B cell (primary cell): ENCODE measurements at regions not wholly inside any gene's neighbourhood (a gene's known extent, or its start where the extent isn't known, plus 50 kb on each side); places are given as distances from the start of the nearest gene placed in this dataset.

ENCODE experiments used
- ATAC-seq: fragments of 200-7000 bp; cut with Tn5 transposase; one replicate; pipeline ENCODE4 v1.10.0; 2021; ENCODE audit warnings: low read depth, mild to moderate bottlenecking, moderate number of reproducible peaks, moderate library complexity
- CTCF ChIA-PET: fragments of 350-600 bp; sonication (Branson Sonifier 250); formaldehyde crosslinking; loops from one replicate; lab custom pipeline; 2021; ENCODE audit warnings: antibody characterized with exemption, inconsistent platforms; lab: Charles Lee
- POLR2A ChIA-PET: fragments of 350-600 bp; sonication (Branson Sonifier 250); formaldehyde crosslinking; loops from one replicate; lab custom pipeline; 2021; ENCODE audit warnings: antibody characterized with exemption; lab: Charles Lee
- DNase-seq: peaks from one replicate; pipeline ENCODE4 v3.0.0; 2013
- H2AFZ ChIP-seq: 2 replicates; pipeline ENCODE4 v1.6.1; 2012; ENCODE audit warnings: mild to moderate bottlenecking, low read depth, low read length; ENCODE audit not compliant: insufficient read depth, poor library complexity, severe bottlenecking
- H3K27ac ChIP-seq, 2 donors: 1 replicate in 1 of 2; 2 replicates in 1 of 2; pipeline ENCODE4 v1.5.1; 2012 to 2013; ENCODE audit warnings: low read length in 2 of 2, mild to moderate bottlenecking in 2 of 2, moderate library complexity in 1 of 2
- H3K27me3 ChIP-seq, 4 experiments: fragments of 200-600 bp in 1 of 4; sonication (generic) in 1 of 4; replicated peaks in 1 of 4; 1 replicate in 2 of 4; 2 replicates in 2 of 4; pipeline versions ENCODE4 v1.6.1 to v1.7.0; 2013 to 2016; ENCODE audit warnings: low read length in 3 of 4, mild to moderate bottlenecking in 2 of 4, mixed read lengths in 1 of 4, moderate library complexity in 1 of 4; ENCODE audit not compliant: insufficient read depth in 4 of 4, control insufficient read depth in 3 of 4; ENCODE audit errors: control extremely low read depth in 1 of 4
- H3K36me3 ChIP-seq, 2 experiments: replicated peaks in 1 of 2; 1 replicate in 1 of 2; 2 replicates in 1 of 2; pipeline versions ENCODE4 v1.6.1 to v1.7.1; 2013; ENCODE audit warnings: low read length in 1 of 2; ENCODE audit not compliant: insufficient read depth in 2 of 2, control insufficient read depth in 1 of 2; ENCODE audit errors: control extremely low read depth in 1 of 2, extremely low read depth in 1 of 2
- H3K4me1 ChIP-seq, 2 donors: fragments of 200-600 bp in 1 of 2; sonication (generic) in 1 of 2; 1 replicate in 1 of 2; 2 replicates in 1 of 2; pipeline versions ENCODE4 v1.5.1 to v1.6.1; 2013 to 2017; ENCODE audit warnings: low read length in 2 of 2; ENCODE audit not compliant: control insufficient read depth in 2 of 2, insufficient read depth in 2 of 2
- H3K4me2 ChIP-seq: replicated peaks from 2 replicates; pipeline ENCODE3; 2012; ENCODE audit warnings: mild to moderate bottlenecking, low read depth, low read length; ENCODE audit not compliant: poor library complexity, severe bottlenecking
- H3K4me3 ChIP-seq, 5 experiments: fragments of 200-600 bp in 1 of 5; sonication (generic) in 1 of 5; 1 replicate in 3 of 5; 2 replicates in 2 of 5; pipeline versions ENCODE4 v1.5.1 to v1.7.0; 2011 to 2016; ENCODE audit warnings: low read length in 4 of 5, mild to moderate bottlenecking in 4 of 5, low read depth in 2 of 5, control low read depth in 1 of 5, moderate library complexity in 1 of 5; ENCODE audit not compliant: insufficient read depth in 1 of 5; ENCODE audit errors: control extremely low read depth in 1 of 5, extremely low read depth in 1 of 5
- H3K79me2 ChIP-seq: fragments of 200-600 bp; sonication (generic); one replicate; pipeline ENCODE4 v1.6.0; 2016; ENCODE audit warnings: low read length; ENCODE audit not compliant: control insufficient read depth, insufficient read depth
- H3K9ac ChIP-seq: fragments of 200-600 bp; sonication (generic); 2 replicates; pipeline ENCODE4 v1.6.1; 2017; ENCODE audit warnings: mild to moderate bottlenecking, low read length, moderate library complexity
- H3K9me3 ChIP-seq, 3 donors: one replicate each; pipeline versions ENCODE4 v1.6.1 to v1.7.1; 2013; ENCODE audit warnings: low read length in 2 of 3; ENCODE audit not compliant: control insufficient read depth in 2 of 3, insufficient read depth in 1 of 3; ENCODE audit errors: control extremely low read depth in 1 of 3
- H4K20me1 ChIP-seq: 2 replicates; pipeline ENCODE4 v1.6.0; 2012; ENCODE audit warnings: mild to moderate bottlenecking, low read length; ENCODE audit not compliant: insufficient read depth, control insufficient read depth, poor library complexity, severe bottlenecking
- H3K27ac Mint-ChIP-seq: one replicate; pipeline ENCODE4 v1.8.0; 2021; ENCODE audit warnings: mixed read lengths
- H3K27me3 Mint-ChIP-seq: one replicate; pipeline ENCODE4 v1.8.0; 2021; ENCODE audit warnings: mixed read lengths
- H3K4me1 Mint-ChIP-seq: one replicate; pipeline ENCODE4 v1.8.0; 2021; ENCODE audit warnings: mixed read lengths
- H3K4me3 Mint-ChIP-seq: one replicate; pipeline ENCODE4 v1.8.0; 2021; ENCODE audit warnings: mixed read lengths
- H3K9me3 Mint-ChIP-seq: one replicate; pipeline ENCODE4 v1.8.0; 2022; ENCODE audit warnings: mixed read lengths; ENCODE audit not compliant: insufficient read depth
- CTCF ChIP-seq: fragments of 200-600 bp; IDR thresholded peaks from one replicate; pipeline ENCODE4 v1.8.0; 2022; ENCODE audit warnings: antibody characterized with exemption, mild to moderate bottlenecking
- EZH2 ChIP-seq: IDR thresholded peaks from 2 replicates; pipeline ENCODE4 v1.6.1; 2012; ENCODE audit warnings: borderline replicate concordance, low read depth, mild to moderate bottlenecking, moderate library complexity, low read length; ENCODE audit not compliant: insufficient read depth, poor library complexity, severe bottlenecking
- WGBS: methylation state at CpG from one replicate; pipeline ENCODE4 v1.1.5; 2013; ENCODE audit warnings: missing lambda C conversion rate; ENCODE audit not compliant: insufficient coverage; 5-methylcytosine and 5-hydroxymethylcytosine counted together
- intact Hi-C: fragments of 100-400 bp; cut with micrococcal nuclease; formaldehyde crosslinking; loops from one replicate; pipeline ENCODE4 v1.10.0; 2022

DNA sequence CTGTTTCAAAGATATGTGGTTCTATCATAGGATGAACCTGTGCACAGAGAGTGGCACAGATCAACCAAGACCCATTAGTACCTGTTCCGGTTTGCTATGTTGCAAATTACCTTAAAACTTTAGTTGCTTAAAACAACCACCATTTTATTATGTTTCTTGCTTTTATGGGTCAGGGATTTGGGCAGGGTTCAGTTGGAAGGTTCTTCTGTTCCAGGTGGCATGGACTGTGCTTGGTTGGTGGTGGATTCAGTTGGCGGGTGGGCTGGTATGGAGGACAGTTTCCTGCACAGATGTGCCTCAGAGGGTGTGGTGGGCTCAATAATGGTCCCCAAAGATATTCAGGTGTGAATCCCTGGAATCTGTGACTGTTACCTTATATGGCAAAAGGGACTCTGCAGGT lies 166.3 kb downstream of the SLC35B3 start:
- H3K27ac ChIP-seq: no peak overlapping the region
- intact Hi-C loops: no loop called here
- ChIA-PET POLR2A (no interaction called here), CTCF (no interaction called here)
- DNase-seq (no peak), ATAC-seq (no peak)
- Mint-ChIP-seq H3K4me1 (peaks cover 2% of the 10 kb centered on the region), H3K9me3 (no peaks in the 10 kb centered on the region), H3K27ac (no peak overlapping the region), H3K27me3 (peaks cover 7% of the 10 kb centered on the region), H3K4me3 (no peak overlapping the region)
- no peaks in the 10 kb centered on the region for H3K36me3 ChIP-seq
- no peak overlapping the region for H3K9ac ChIP-seq
- H3K9me3 ChIP-seq: no peaks in the 10 kb centered on the region
- no peak overlapping the region for H3K4me3 ChIP-seq
- no peaks in the 10 kb centered on the region for H3K79me2 ChIP-seq
- no peaks in the 10 kb centered on the region for H3K4me1 ChIP-seq
- no peak overlapping the region for H2AFZ ChIP-seq
- TF ChIP-seq CTCF (no peak), EZH2 (no peak)
- no peak overlapping the region for H3K4me2 ChIP-seq
- H4K20me1 ChIP-seq: no peaks in the 10 kb centered on the region
- peaks cover 0 to 8% (median 0%) of the 10 kb centered on the region in 4 experiments for H3K27me3 ChIP-seq
- 92% methylated on average over 1 of the region's 2 CpGs for WGBS

- Histone ChIP-seq H3K9me3 (no peaks in the 10 kb centered on the region), H3K4me1 (no peaks in the 10 kb centered on the region), H3K79me2 (no peaks in the 10 kb centered on the region), H4K20me1 (no peaks in the 10 kb centered on the region), H3K4me2 (no peak overlapping the region), H3K9ac (no peak overlapping the region), H2AFZ (no peak overlapping the region), H3K27me3 (peaks cover 0 to 8% (median 0%) of the 10 kb centered on the region in 4 experiments), H3K4me3 (no peak overlapping the region), H3K36me3 (no peaks in the 10 kb centered on the region), H3K27ac (no peak overlapping the region)
- Mint-ChIP-seq H3K9me3 (no peaks in the 10 kb centered on the region), H3K4me1 (peaks cover 2% of the 10 kb centered on the region), H3K27me3 (peaks cover 7% of the 10 kb centered on the region), H3K4me3 (no peak overlapping the region), H3K27ac (no peak overlapping the region)
- 60% methylated on average over 1 of the region's 9 CpGs for WGBS
- POLR2A ChIA-PET: no interaction called here
- DNase-seq: no peak
- CTCF ChIA-PET: no interaction called here
- TF ChIP-seq CTCF (no peak), EZH2 (no peak)
- intact Hi-C loops: no loop called here
- ATAC-seq: no peak
Observed at GRCh38 chr6:8268606-8269005, 166.3 kb upstream of the EEF1E1 start.
